Vagina (tissue), 2 donors: ENCODE measurements at regions not wholly inside any gene's neighbourhood (a gene's known extent, or its start where the extent isn't known, plus 50 kb on each side); places are given as distances from the start of the nearest gene placed in this dataset.

Experiments used
- CTCF ChIP-seq, 3 experiments: fragments of 450-650 bp in 2 of 3; fragments of 200-600 bp in 1 of 3; sonication (generic) in 1 of 3; IDR thresholded peaks; one replicate each; pipeline ENCODE4 v1.5.1; 2017 to 2019; ENCODE audit warnings: antibody characterized with exemption in 3 of 3, mild to moderate bottlenecking in 2 of 3, moderate library complexity in 2 of 3
- POLR2A ChIP-seq, 2 donors: fragments of 450-650 bp; IDR thresholded peaks; one replicate each; pipeline ENCODE4 v1.6.1; 2017; ENCODE audit warnings: antibody characterized with exemption in 2 of 2, mild to moderate bottlenecking in 2 of 2, moderate library complexity in 2 of 2

GRCh38 chr3:81927811-81928210, 166.4 kb upstream of the GBE1 start:
- TF ChIP-seq CTCF (IDR thresholded peaks at IDR 0.05): no peak
- TF ChIP-seq POLR2A (IDR thresholded peaks at IDR 0.05): no peak
